Stomach smooth muscle (tissue), 2 donors: ENCODE measurements at regions not wholly inside any gene's neighbourhood (a gene's known extent, or its start where the extent isn't known, plus 50 kb on each side); places are given as distances from the start of the nearest gene placed in this dataset.

Experiments
- H3K27ac ChIP-seq: one replicate; pipeline ENCODE4 v1.7.0; 2013; ENCODE audit warnings: mild to moderate bottlenecking, low read length, inconsistent platforms
- H3K27me3 ChIP-seq, 2 donors: one replicate each; pipeline ENCODE4 v1.7.0; 2013; ENCODE audit warnings: low read length in 2 of 2; ENCODE audit not compliant: insufficient read depth in 2 of 2, control insufficient read depth in 1 of 2
- H3K36me3 ChIP-seq, 2 donors: one replicate each; pipeline ENCODE4 v1.7.0; 2013; ENCODE audit warnings: low read length in 2 of 2; ENCODE audit not compliant: control insufficient read depth in 2 of 2, insufficient read depth in 2 of 2
- H3K4me1 ChIP-seq: one replicate; pipeline ENCODE4 v1.7.0; 2013; ENCODE audit warnings: low read length; ENCODE audit not compliant: control insufficient read depth, insufficient read depth
- H3K4me3 ChIP-seq, 2 donors: one replicate each; pipeline ENCODE4 v1.7.0; 2013; ENCODE audit warnings: low read length in 2 of 2
- H3K9ac ChIP-seq, 2 donors: one replicate each; pipeline ENCODE4 v1.7.0; 2013; ENCODE audit warnings: low read length in 2 of 2, mild to moderate bottlenecking in 1 of 2
- H3K9me3 ChIP-seq, 2 donors: one replicate each; pipeline ENCODE4 v1.7.0; 2013; ENCODE audit warnings: low read length in 2 of 2; ENCODE audit not compliant: control insufficient read depth in 2 of 2
- donor health status: healthy.
- donor health status: Pancreatic carcinoma.

- Histone ChIP-seq H3K27ac (no peak overlapping the region), H3K4me3 (no peak overlapping the region), H3K36me3 (no peaks in the 10 kb centered on the region), H3K9ac (no peak overlapping the region), H3K9me3 (no peaks in the 10 kb centered on the region), H3K4me1 (no peaks in the 10 kb centered on the region), H3K27me3 (no peaks in the 10 kb centered on the region)
Measured at GRCh38 chr9:1658661-1659362, 356.3 kb upstream of the SMARCA2 start.

GRCh38 chr9:1659363-1659690 lies 355.8 kb upstream of the SMARCA2 start:
- no peaks in the 10 kb centered on the region for H3K36me3 ChIP-seq
- H3K9me3 ChIP-seq: no peaks in the 10 kb centered on the region
- H3K4me1 ChIP-seq: no peaks in the 10 kb centered on the region
- H3K27me3 ChIP-seq: no peaks in the 10 kb centered on the region
- H3K4me3 ChIP-seq: no peak overlapping the region
- no peak overlapping the region for H3K27ac ChIP-seq
- no peak overlapping the region for H3K9ac ChIP-seq

- Histone ChIP-seq H3K27ac (no peak overlapping the region), H3K27me3 (no peaks in the 10 kb centered on the region), H3K9me3 (peaks cover 0 to 3% of the 10 kb centered on the region in 2 donors), H3K36me3 (no peaks in the 10 kb centered on the region), H3K4me1 (no peaks in the 10 kb centered on the region), H3K9ac (no peak overlapping the region), H3K4me3 (no peak overlapping the region)
Measured at GRCh38 chr9:1668441-1668840, 346.7 kb upstream of the SMARCA2 start.

- H3K4me3 ChIP-seq: no peak overlapping the region
- no peak overlapping the region for H3K27ac ChIP-seq
- no peak overlapping the region for H3K9ac ChIP-seq
- peaks cover 4% of the 10 kb centered on the region in 2 donors for H3K9me3 ChIP-seq
- no peaks in the 10 kb centered on the region for H3K4me1 ChIP-seq
- H3K27me3 ChIP-seq: no peaks in the 10 kb centered on the region
- H3K36me3 ChIP-seq: no peaks in the 10 kb centered on the region
Measured at GRCh38 chr9:1673300-1673699, 341.8 kb upstream of the SMARCA2 start.

GRCh38 chr9:1676771-1677170 lies 338.4 kb upstream of the SMARCA2 start:
- Histone ChIP-seq H3K4me3 (no peak overlapping the region), H3K4me1 (no peaks in the 10 kb centered on the region), H3K9ac (no peak overlapping the region), H3K27me3 (no peaks in the 10 kb centered on the region), H3K9me3 (peaks cover 4% of the 10 kb centered on the region in 2 donors), H3K27ac (no peak overlapping the region), H3K36me3 (no peaks in the 10 kb centered on the region)

- Histone ChIP-seq H3K27me3 (no peaks in the 10 kb centered on the region), H3K4me3 (no peak overlapping the region), H3K36me3 (no peaks in the 10 kb centered on the region), H3K9ac (no peak overlapping the region), H3K4me1 (no peaks in the 10 kb centered on the region), H3K9me3 (no peaks in the 10 kb centered on the region), H3K27ac (no peak overlapping the region)
Measured at GRCh38 chr9:1683951-1684350, 331.2 kb upstream of the SMARCA2 start.

- H3K9me3 ChIP-seq: no peaks in the 10 kb centered on the region
- no peaks in the 10 kb centered on the region for H3K36me3 ChIP-seq
- H3K27ac ChIP-seq: no peak overlapping the region
- H3K4me1 ChIP-seq: no peaks in the 10 kb centered on the region
- H3K9ac ChIP-seq: no peak overlapping the region
- H3K4me3 ChIP-seq: no peak overlapping the region
- H3K27me3 ChIP-seq: no peaks in the 10 kb centered on the region
Measured at GRCh38 chr9:1698991-1699390, 316.2 kb upstream of the SMARCA2 start.

GRCh38 chr9:1701113-1701512 lies 314.0 kb upstream of the SMARCA2 start:
- no peaks in the 10 kb centered on the region for H3K36me3 ChIP-seq
- no peak overlapping the region for H3K9ac ChIP-seq
- no peak overlapping the region for H3K4me3 ChIP-seq
- no peaks in the 10 kb centered on the region for H3K4me1 ChIP-seq
- H3K27me3 ChIP-seq: no peaks in the 10 kb centered on the region
- H3K9me3 ChIP-seq: no peaks in the 10 kb centered on the region
- no peak overlapping the region for H3K27ac ChIP-seq

GRCh38 chr9:1702701-1703100 lies 312.4 kb upstream of the SMARCA2 start:
- Histone ChIP-seq H3K27me3 (no peaks in the 10 kb centered on the region), H3K4me3 (no peak overlapping the region), H3K4me1 (no peaks in the 10 kb centered on the region), H3K36me3 (no peaks in the 10 kb centered on the region), H3K9ac (no peak overlapping the region), H3K9me3 (no peaks in the 10 kb centered on the region), H3K27ac (no peak overlapping the region)

GRCh38 chr9:1707291-1707690 lies 307.9 kb upstream of the SMARCA2 start:
- Histone ChIP-seq H3K36me3 (no peaks in the 10 kb centered on the region), H3K4me3 (no peak overlapping the region), H3K9me3 (no peaks in the 10 kb centered on the region), H3K4me1 (no peaks in the 10 kb centered on the region), H3K27me3 (no peaks in the 10 kb centered on the region), H3K27ac (no peak overlapping the region), H3K9ac (no peak overlapping the region)

- no peaks in the 10 kb centered on the region for H3K9me3 ChIP-seq
- H3K9ac ChIP-seq: no peak overlapping the region
- H3K36me3 ChIP-seq: no peaks in the 10 kb centered on the region
- H3K4me3 ChIP-seq: no peak overlapping the region
- no peak overlapping the region for H3K27ac ChIP-seq
- no peaks in the 10 kb centered on the region for H3K4me1 ChIP-seq
- no peaks in the 10 kb centered on the region for H3K27me3 ChIP-seq
Measured at GRCh38 chr9:1708219-1708618, 306.9 kb upstream of the SMARCA2 start.
